ENCODE measurements at regions not wholly inside any gene's neighbourhood (a gene's known extent, or its start where the extent isn't known, plus 50 kb on each side); places are given as distances from the start of the nearest gene placed in this dataset.

GRCh38 chr1:78303620-78304019 lies 187.2 kb upstream of the PTGFR start:
- TF ChIP-seq CTCF (IDR thresholded peaks at IDR 0.05) = no peak
- TF ChIP-seq EZH2 (IDR thresholded peaks at IDR 0.05; ENCODE audit: borderline replicate concordance, insufficient read depth, low read depth, low read length, poor library complexity, severe bottlenecking) = no peak

Measured in B cell (primary cell).